ENCODE measurements at regions not wholly inside any gene's neighbourhood (a gene's known extent, or its start where the extent isn't known, plus 50 kb on each side); places are given as distances from the start of the nearest gene placed in this dataset.

DNA sequence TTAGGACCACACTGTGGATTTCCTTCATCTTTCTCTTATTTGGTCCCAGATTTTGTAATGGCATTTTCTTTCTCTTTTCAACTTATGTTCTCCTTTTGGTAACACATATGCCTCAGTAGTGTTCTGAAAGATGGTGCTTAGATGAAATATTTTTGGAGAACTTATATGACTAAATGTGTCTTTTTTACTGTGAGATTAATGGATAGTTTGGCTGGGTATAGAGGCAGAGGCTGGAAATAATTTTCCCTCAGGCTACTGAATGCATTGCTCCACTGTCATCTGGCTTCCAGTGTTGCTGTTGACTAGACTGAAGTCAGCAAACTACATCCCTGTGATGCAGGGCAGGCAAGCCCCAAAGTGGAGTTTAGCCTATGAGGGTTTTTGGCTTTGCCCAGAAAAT lies 450.9 kb downstream of the DMAC1 start:
- TF ChIP-seq, protein P1, sequence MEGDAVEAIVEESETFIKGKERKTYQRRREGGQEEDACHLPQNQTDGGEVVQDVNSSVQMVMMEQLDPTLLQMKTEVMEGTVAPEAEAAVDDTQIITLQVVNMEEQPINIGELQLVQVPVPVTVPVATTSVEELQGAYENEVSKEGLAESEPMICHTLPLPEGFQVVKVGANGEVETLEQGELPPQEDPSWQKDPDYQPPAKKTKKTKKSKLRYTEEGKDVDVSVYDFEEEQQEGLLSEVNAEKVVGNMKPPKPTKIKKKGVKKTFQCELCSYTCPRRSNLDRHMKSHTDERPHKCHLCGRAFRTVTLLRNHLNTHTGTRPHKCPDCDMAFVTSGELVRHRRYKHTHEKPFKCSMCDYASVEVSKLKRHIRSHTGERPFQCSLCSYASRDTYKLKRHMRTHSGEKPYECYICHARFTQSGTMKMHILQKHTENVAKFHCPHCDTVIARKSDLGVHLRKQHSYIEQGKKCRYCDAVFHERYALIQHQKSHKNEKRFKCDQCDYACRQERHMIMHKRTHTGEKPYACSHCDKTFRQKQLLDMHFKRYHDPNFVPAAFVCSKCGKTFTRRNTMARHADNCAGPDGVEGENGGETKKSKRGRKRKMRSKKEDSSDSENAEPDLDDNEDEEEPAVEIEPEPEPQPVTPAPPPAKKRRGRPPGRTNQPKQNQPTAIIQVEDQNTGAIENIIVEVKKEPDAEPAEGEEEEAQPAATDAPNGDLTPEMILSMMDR (CRISPR knock-in tag; IDR thresholded peaks at IDR 0.05): no peak
- TF ChIP-seq, protein P2, sequence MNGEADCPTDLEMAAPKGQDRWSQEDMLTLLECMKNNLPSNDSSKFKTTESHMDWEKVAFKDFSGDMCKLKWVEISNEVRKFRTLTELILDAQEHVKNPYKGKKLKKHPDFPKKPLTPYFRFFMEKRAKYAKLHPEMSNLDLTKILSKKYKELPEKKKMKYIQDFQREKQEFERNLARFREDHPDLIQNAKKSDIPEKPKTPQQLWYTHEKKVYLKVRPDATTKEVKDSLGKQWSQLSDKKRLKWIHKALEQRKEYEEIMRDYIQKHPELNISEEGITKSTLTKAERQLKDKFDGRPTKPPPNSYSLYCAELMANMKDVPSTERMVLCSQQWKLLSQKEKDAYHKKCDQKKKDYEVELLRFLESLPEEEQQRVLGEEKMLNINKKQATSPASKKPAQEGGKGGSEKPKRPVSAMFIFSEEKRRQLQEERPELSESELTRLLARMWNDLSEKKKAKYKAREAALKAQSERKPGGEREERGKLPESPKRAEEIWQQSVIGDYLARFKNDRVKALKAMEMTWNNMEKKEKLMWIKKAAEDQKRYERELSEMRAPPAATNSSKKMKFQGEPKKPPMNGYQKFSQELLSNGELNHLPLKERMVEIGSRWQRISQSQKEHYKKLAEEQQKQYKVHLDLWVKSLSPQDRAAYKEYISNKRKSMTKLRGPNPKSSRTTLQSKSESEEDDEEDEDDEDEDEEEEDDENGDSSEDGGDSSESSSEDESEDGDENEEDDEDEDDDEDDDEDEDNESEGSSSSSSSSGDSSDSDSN (CRISPR knock-in tag; IDR thresholded peaks at IDR 0.05): no peak
- no peak for TF ChIP-seq ZNF660 (CRISPR knock-in tag; IDR thresholded peaks at IDR 0.05; ENCODE audit: borderline replicate concordance, low read depth)
- no peak for TF ChIP-seq EP300 (IDR thresholded peaks at IDR 0.05; ENCODE audit: low read depth in 2 of 2, low read length in 2 of 2)
- no peak for TF ChIP-seq EP300 (CRISPR knock-in tag; IDR thresholded peaks at IDR 0.05; ENCODE audit: borderline replicate concordance)
- no peak for TF ChIP-seq MAFF (IDR thresholded peaks at IDR 0.05; ENCODE audit: low read depth, low read length)
- TF ChIP-seq, protein P3, sequence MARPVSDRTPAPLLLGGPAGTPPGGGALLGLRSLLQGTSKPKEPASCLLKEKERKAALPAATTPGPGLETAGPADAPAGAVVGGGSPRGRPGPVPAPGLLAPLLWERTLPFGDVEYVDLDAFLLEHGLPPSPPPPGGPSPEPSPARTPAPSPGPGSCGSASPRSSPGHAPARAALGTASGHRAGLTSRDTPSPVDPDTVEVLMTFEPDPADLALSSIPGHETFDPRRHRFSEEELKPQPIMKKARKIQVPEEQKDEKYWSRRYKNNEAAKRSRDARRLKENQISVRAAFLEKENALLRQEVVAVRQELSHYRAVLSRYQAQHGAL (CRISPR knock-in tag; IDR thresholded peaks at IDR 0.05; ENCODE audit: not compliant biosample characterization): no peak
- TF ChIP-seq, protein P4, sequence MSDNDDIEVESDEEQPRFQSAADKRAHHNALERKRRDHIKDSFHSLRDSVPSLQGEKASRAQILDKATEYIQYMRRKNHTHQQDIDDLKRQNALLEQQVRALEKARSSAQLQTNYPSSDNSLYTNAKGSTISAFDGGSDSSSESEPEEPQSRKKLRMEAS (IDR thresholded peaks at IDR 0.05): no peak
- TF ChIP-seq POLR2AphosphoS5 (IDR thresholded peaks at IDR 0.05; ENCODE audit: low read depth, low read length): no peak
- TF ChIP-seq MZF1 (CRISPR knock-in tag; IDR thresholded peaks at IDR 0.05; ENCODE audit: borderline replicate concordance): no peak
- TF ChIP-seq ZMYM4 (CRISPR knock-in tag; IDR thresholded peaks at IDR 0.05): no peak
- no peak for TF ChIP-seq ATAD3A (CRISPR knock-in tag; IDR thresholded peaks at IDR 0.05)
- TF ChIP-seq IRF9 (CRISPR knock-in tag; IDR thresholded peaks at IDR 0.05; ENCODE audit: borderline replicate concordance): no peak
- TF ChIP-seq ELF4 (CRISPR knock-in tag; IDR thresholded peaks at IDR 0.05; ENCODE audit: borderline replicate concordance): no peak
- no peak for TF ChIP-seq EZH2 (conservative IDR thresholded peaks at IDR 0.05; ENCODE audit: low read depth, low read length)

Measured in HepG2 (cell line).